CD14-positive monocyte (primary cell): ENCODE measurements at regions not wholly inside any gene's neighbourhood (a gene's known extent, or its start where the extent isn't known, plus 50 kb on each side); places are given as distances from the start of the nearest gene placed in this dataset.

ENCODE experiments used
- DNase-seq, 3 donors: peaks; one replicate each; pipeline ENCODE4 v3.0.0-alpha.2; 2011 to 2022
- H2AFZ ChIP-seq: 2 replicates; pipeline ENCODE4 v1.6.0; 2012; ENCODE audit warnings: mild to moderate bottlenecking, low read depth, low read length, inconsistent platforms; ENCODE audit not compliant: insufficient read depth, poor library complexity, severe bottlenecking
- H3K27ac ChIP-seq, 2 donors: 1 replicate in 1 of 2; 2 replicates in 1 of 2; pipeline ENCODE4 v1.5.1; 2012 to 2013; ENCODE audit warnings: low read length in 2 of 2, control low read depth in 1 of 2, inconsistent platforms in 1 of 2, low read depth in 1 of 2, mild to moderate bottlenecking in 1 of 2
- H3K27me3 ChIP-seq, 2 donors: one replicate each; pipeline versions ENCODE4 v1.6.0 to v1.6.1; 2011 to 2013; ENCODE audit warnings: low read length in 2 of 2; ENCODE audit not compliant: control insufficient read depth in 2 of 2, insufficient read depth in 2 of 2
- H3K36me3 ChIP-seq, 2 donors: replicated peaks in 1 of 2; 1 replicate in 1 of 2; 2 replicates in 1 of 2; pipeline versions ENCODE4 v1.5.1 to v1.6.1; 2012 to 2013; ENCODE audit warnings: low read length in 2 of 2, control low read depth in 1 of 2, inconsistent platforms in 1 of 2, mild to moderate bottlenecking in 1 of 2; ENCODE audit not compliant: insufficient read depth in 2 of 2, control insufficient read depth in 1 of 2
- H3K4me1 ChIP-seq, 2 donors: 1 replicate in 1 of 2; 2 replicates in 1 of 2; pipeline versions ENCODE4 v1.5.1 to v1.6.1; 2012 to 2013; ENCODE audit warnings: low read length in 2 of 2, control low read depth in 1 of 2, inconsistent platforms in 1 of 2, mild to moderate bottlenecking in 1 of 2, moderate library complexity in 1 of 2; ENCODE audit not compliant: insufficient read depth in 2 of 2, control insufficient read depth in 1 of 2
- H3K4me2 ChIP-seq: replicated peaks from 2 replicates; pipeline ENCODE3; 2012; ENCODE audit warnings: low read length, moderate library complexity, mild to moderate bottlenecking; ENCODE audit not compliant: poor library complexity, severe bottlenecking; ENCODE audit errors: extremely low read depth
- H3K4me3 ChIP-seq, 3 experiments: fragments of 200-600 bp in 1 of 3; sonication (generic) in 1 of 3; replicated peaks in 1 of 3; 1 replicate in 2 of 3; 2 replicates in 1 of 3; pipeline ENCODE4 v1.5.1; 2011 to 2013; ENCODE audit warnings: low read length in 3 of 3, mild to moderate bottlenecking in 3 of 3, control low read depth in 2 of 3, low read depth in 2 of 3, inconsistent platforms in 1 of 3, moderate library complexity in 1 of 3
- H3K79me2 ChIP-seq: 2 replicates; pipeline ENCODE4 v1.6.0; 2012; ENCODE audit warnings: mild to moderate bottlenecking, control low read depth, inconsistent platforms, low read length, moderate library complexity; ENCODE audit not compliant: insufficient read depth
- H3K9ac ChIP-seq: 2 replicates; pipeline ENCODE4 v1.6.0; 2017; ENCODE audit warnings: low read length, mild to moderate bottlenecking; ENCODE audit not compliant: insufficient read depth, poor library complexity, severe bottlenecking
- H3K9me3 ChIP-seq, 2 donors: replicated peaks in 1 of 2; 1 replicate in 1 of 2; 2 replicates in 1 of 2; pipeline versions ENCODE4 v1.5.1 to v1.6.1; 2012 to 2013; ENCODE audit warnings: low read length in 2 of 2, control low read depth in 1 of 2; ENCODE audit not compliant: control insufficient read depth in 1 of 2, insufficient read depth in 1 of 2
- H4K20me1 ChIP-seq: 2 replicates; pipeline ENCODE4 v1.6.0; 2012; ENCODE audit warnings: mild to moderate bottlenecking, low read length, control low read depth, moderate library complexity; ENCODE audit not compliant: insufficient read depth
- H3K27ac Mint-ChIP-seq, 7 donors: one replicate each; pipeline ENCODE4 v1.8.0; 2020; ENCODE audit warnings: mild to moderate bottlenecking in 7 of 7, mixed read lengths in 7 of 7, moderate library complexity in 6 of 7, inconsistent platforms in 2 of 7
- H3K27me3 Mint-ChIP-seq, 3 donors: one replicate each; pipeline ENCODE4 v1.8.0; 2021 to 2022; ENCODE audit warnings: low read depth in 3 of 3, mild to moderate bottlenecking in 3 of 3, mixed read lengths in 3 of 3, moderate library complexity in 3 of 3, inconsistent platforms in 1 of 3
- H3K36me3 Mint-ChIP-seq, 2 donors: one replicate each; pipeline ENCODE4 v1.8.0; 2020; ENCODE audit warnings: mixed read lengths in 2 of 2, inconsistent platforms in 1 of 2, mild to moderate bottlenecking in 1 of 2
- H3K4me1 Mint-ChIP-seq: one replicate; pipeline ENCODE4 v1.8.0; 2020; ENCODE audit warnings: mild to moderate bottlenecking, mixed read lengths
- H3K4me3 Mint-ChIP-seq, 2 donors: one replicate each; pipeline ENCODE4 v1.8.0; 2020; ENCODE audit warnings: mild to moderate bottlenecking in 2 of 2, mixed read lengths in 2 of 2, moderate library complexity in 1 of 2
- H3K9me3 Mint-ChIP-seq, 7 donors: one replicate each; pipeline ENCODE4 v1.8.0; 2020 to 2022; ENCODE audit warnings: mixed read lengths in 7 of 7, mild to moderate bottlenecking in 6 of 7, moderate library complexity in 6 of 7, inconsistent platforms in 2 of 7
- WGBS: methylation state at CpG from one replicate; pipeline ENCODE4 v1.1.5; 2013; ENCODE audit warnings: missing lambda C conversion rate; ENCODE audit not compliant: insufficient coverage; 5-methylcytosine and 5-hydroxymethylcytosine counted together
- intact Hi-C, 2 donors: fragments of 100-400 bp; cut with micrococcal nuclease; formaldehyde crosslinking; loops; one replicate each; pipeline versions ENCODE4 v1.15.0 to v1.15.1; 2023
- TF ChIP-seq, protein P1 (sequence below): fragments of 200-600 bp; IDR thresholded peaks from one replicate; pipeline ENCODE4 v1.8.0; 2022; ENCODE audit warnings: antibody characterized with exemption, mild to moderate bottlenecking

DNA sequence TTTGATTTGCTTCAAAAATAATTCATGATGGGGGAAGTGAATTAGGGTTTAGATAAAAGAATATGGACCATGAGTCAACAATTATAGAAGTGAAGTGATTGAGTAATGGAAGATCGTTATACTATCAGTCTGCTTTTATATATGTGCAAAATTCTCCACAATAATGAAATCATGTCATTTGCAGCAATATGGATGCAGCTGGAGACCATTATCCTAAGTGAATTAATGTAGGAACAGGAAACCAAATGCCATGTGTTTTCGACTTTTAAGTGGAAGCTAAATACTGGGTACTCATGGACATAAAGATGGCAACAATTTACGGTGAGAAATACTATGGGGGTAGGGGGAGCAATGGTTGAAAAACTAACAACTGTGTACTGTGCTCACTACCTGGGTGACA is 144.7 kb upstream of the SRD5A2 start:
- no peak overlapping the region for H3K4me3 Mint-ChIP-seq
- no peaks in the 10 kb centered on the region for H3K4me1 ChIP-seq

DNA sequence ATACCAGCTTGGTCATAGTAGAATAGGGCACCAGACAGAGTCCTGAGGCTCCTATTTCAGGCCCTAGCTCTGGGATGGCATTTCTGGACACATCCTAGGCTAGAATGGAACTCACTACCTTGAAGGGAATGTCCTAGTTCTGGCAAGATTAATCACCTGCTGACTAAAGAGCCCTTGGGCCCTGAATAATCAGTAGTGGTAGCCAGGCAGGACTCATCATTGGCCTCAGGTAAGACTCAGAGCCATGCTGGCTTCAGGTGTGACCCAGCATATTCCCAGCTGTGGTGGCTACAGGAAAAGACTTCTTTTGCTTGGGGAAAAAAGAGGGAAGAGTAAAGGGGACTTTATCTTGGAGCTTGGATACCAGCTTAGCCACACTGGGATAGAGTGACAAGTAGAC is 131.0 kb upstream of the SRD5A2 start:
- H3K9me3 Mint-ChIP-seq = peaks cover 8 to 27% (median 13%) of the 10 kb centered on the region in 7 donors
- H3K27me3 ChIP-seq = no peaks in the 10 kb centered on the region
- H3K36me3 Mint-ChIP-seq = no peaks in the 10 kb centered on the region
- H3K27ac Mint-ChIP-seq = no peak overlapping the region
- no peaks in the 10 kb centered on the region for H3K4me1 Mint-ChIP-seq
- peaks cover 0 to 2% (median 0%) of the 10 kb centered on the region in 3 donors for H3K27me3 Mint-ChIP-seq
- H3K4me2 ChIP-seq = no peak overlapping the region
- no peaks in the 10 kb centered on the region for H3K4me1 ChIP-seq
- no peak overlapping the region for H3K27ac ChIP-seq
- H3K4me3 Mint-ChIP-seq = no peak overlapping the region
- H3K9ac ChIP-seq = no peak overlapping the region
- peaks cover 0 to 17% of the 10 kb centered on the region in 2 donors for H3K9me3 ChIP-seq
- no peaks in the 10 kb centered on the region for H4K20me1 ChIP-seq
- no peak for DNase-seq
- H3K36me3 ChIP-seq = no peaks in the 10 kb centered on the region
- TF ChIP-seq, protein P1, sequence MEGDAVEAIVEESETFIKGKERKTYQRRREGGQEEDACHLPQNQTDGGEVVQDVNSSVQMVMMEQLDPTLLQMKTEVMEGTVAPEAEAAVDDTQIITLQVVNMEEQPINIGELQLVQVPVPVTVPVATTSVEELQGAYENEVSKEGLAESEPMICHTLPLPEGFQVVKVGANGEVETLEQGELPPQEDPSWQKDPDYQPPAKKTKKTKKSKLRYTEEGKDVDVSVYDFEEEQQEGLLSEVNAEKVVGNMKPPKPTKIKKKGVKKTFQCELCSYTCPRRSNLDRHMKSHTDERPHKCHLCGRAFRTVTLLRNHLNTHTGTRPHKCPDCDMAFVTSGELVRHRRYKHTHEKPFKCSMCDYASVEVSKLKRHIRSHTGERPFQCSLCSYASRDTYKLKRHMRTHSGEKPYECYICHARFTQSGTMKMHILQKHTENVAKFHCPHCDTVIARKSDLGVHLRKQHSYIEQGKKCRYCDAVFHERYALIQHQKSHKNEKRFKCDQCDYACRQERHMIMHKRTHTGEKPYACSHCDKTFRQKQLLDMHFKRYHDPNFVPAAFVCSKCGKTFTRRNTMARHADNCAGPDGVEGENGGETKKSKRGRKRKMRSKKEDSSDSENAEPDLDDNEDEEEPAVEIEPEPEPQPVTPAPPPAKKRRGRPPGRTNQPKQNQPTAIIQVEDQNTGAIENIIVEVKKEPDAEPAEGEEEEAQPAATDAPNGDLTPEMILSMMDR = no peak
- no peaks in the 10 kb centered on the region for H3K79me2 ChIP-seq
- intact Hi-C loops = no loop called here
- no peak overlapping the region for H2AFZ ChIP-seq
- no peak overlapping the region for H3K4me3 ChIP-seq

More for the DNA sequence above, 144.7 kb upstream of the SRD5A2 start:
- TF ChIP-seq, protein P1 = no peak
- Histone ChIP-seq H3K9me3 (no peaks in the 10 kb centered on the region), H3K27ac (no peak overlapping the region), H3K4me2 (no peak overlapping the region), H3K79me2 (no peaks in the 10 kb centered on the region), H3K27me3 (no peaks in the 10 kb centered on the region), H3K36me3 (no peaks in the 10 kb centered on the region), H3K9ac (no peak overlapping the region), H2AFZ (no peak overlapping the region), H4K20me1 (no peaks in the 10 kb centered on the region), H3K4me3 (no peak overlapping the region)
- 100% methylated on average over 1 of the region's 3 CpGs for WGBS
- H3K27me3 Mint-ChIP-seq = peaks cover 2 to 5% (median 4%) of the 10 kb centered on the region in 3 donors
- H3K27ac Mint-ChIP-seq = no peak overlapping the region
- no peaks in the 10 kb centered on the region for H3K4me1 Mint-ChIP-seq
- no peak for DNase-seq
- peaks cover 4 to 12% (median 10%) of the 10 kb centered on the region in 7 donors for H3K9me3 Mint-ChIP-seq
- intact Hi-C loops = no loop called here
- no peaks in the 10 kb centered on the region for H3K36me3 Mint-ChIP-seq
